ENCODE measurements at regions not wholly inside any gene's neighbourhood (a gene's known extent, or its start where the extent isn't known, plus 50 kb on each side); places are given as distances from the start of the nearest gene placed in this dataset. TPM values are rescaled to one million over a fixed set of nuclear protein-coding genes. Genes with fewer than 3 reads are reported as not detected.

DNA sequence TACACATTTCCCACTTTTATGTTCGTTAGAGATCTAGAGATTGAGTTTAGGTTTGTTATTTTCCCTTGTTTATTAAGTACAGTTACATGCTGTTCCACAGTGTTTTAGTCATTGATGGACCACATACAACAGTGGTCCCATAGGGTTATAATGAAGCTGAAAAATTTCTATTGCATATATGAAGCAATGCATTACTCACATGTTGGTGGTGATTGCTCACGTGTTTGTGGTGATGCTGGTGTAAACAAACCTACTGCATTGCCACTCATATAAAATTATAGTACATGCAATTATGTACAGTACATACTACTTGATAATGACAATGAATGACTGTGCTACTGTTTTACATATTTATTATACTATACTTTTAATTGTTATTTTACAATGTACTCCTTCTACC lies 51.0 kb upstream of the NXPH2 start:
- POLR2A ChIA-PET = no interaction called here
- no CpG with 5 or more reads among the region's 2 CpGs for WGBS (ENCODE audit: insufficient coverage)
- Histone ChIP-seq H3K4me2 (replicated peaks; ENCODE audit: low read depth, low read length, poor library complexity, severe bottlenecking) (no peak overlapping the region), H4K20me1 (ENCODE audit: control insufficient read depth, insufficient read depth, low read length, poor library complexity, severe bottlenecking) (no peaks in the 10 kb centered on the region), H3K79me2 (ENCODE audit: control insufficient read depth, insufficient read depth, low read length) (no peaks in the 10 kb centered on the region), H3K9ac (ENCODE audit: low read length) (no peak overlapping the region), H3K27ac (ENCODE audit: low read length in 2 of 2) (no peak overlapping the region), H3K36me3 (replicated peaks in 1 of 2; ENCODE audit: control extremely low read depth in 1 of 2, control insufficient read depth in 1 of 2, extremely low read depth in 1 of 2, insufficient read depth in 2 of 2, low read length in 1 of 2) (no peaks in the 10 kb centered on the region), H3K27me3 (replicated peaks in 1 of 4; ENCODE audit: control extremely low read depth in 1 of 4, control insufficient read depth in 3 of 4, insufficient read depth in 4 of 4, low read length in 3 of 4) (no peaks in the 10 kb centered on the region), H3K4me1 (ENCODE audit: control insufficient read depth in 2 of 2, insufficient read depth in 2 of 2, low read length in 2 of 2) (no peaks in the 10 kb centered on the region), H3K9me3 (ENCODE audit: control extremely low read depth in 1 of 3, control insufficient read depth in 2 of 3, insufficient read depth in 1 of 3, low read length in 2 of 3) (no peaks in the 10 kb centered on the region), H2AFZ (ENCODE audit: insufficient read depth, low read depth, low read length, poor library complexity, severe bottlenecking) (no peak overlapping the region), H3K4me3 (ENCODE audit: control extremely low read depth in 1 of 5, extremely low read depth in 1 of 5, insufficient read depth in 1 of 5, low read depth in 2 of 5, low read length in 4 of 5) (no peak overlapping the region)
- no peak overlapping the region for H3K27ac Mint-ChIP-seq
- H3K4me1 Mint-ChIP-seq = no peaks in the 10 kb centered on the region
- TF ChIP-seq CTCF (IDR thresholded peaks at IDR 0.05) = no peak
- TF ChIP-seq EZH2 (IDR thresholded peaks at IDR 0.05; ENCODE audit: borderline replicate concordance, insufficient read depth, low read depth, low read length, poor library complexity, severe bottlenecking) = no peak
- CTCF ChIA-PET = interaction anchor here (2.2 to 6.0 kb wide), 3 partner anchors 45 to 965 kb away, joined by 11 to 80 read pairs (median 34); no protein-coding TSS in a partner anchor
- H3K4me3 Mint-ChIP-seq = no peak overlapping the region
- intact Hi-C loops (cut with micrococcal nuclease) = no loop called here
- DNase-seq = no peak
- no peaks in the 10 kb centered on the region for H3K9me3 Mint-ChIP-seq (ENCODE audit: insufficient read depth)
- no peak for ATAC-seq (ENCODE audit: low read depth)
- peaks cover 12% of the 10 kb centered on the region for H3K27me3 Mint-ChIP-seq

- no peaks in the 10 kb centered on the region for H3K9me3 Mint-ChIP-seq (ENCODE audit: insufficient read depth)
- no peak overlapping the region for H3K27ac Mint-ChIP-seq
- no peak for DNase-seq
- WGBS (ENCODE audit: insufficient coverage) = no CpG with 5 or more reads among the region's 2 CpGs
- POLR2A ChIA-PET = no interaction called here
- no peaks in the 10 kb centered on the region for H3K27me3 ChIP-seq (replicated peaks in 1 of 4; ENCODE audit: control extremely low read depth in 1 of 4, control insufficient read depth in 3 of 4, insufficient read depth in 4 of 4, low read length in 3 of 4)
- H4K20me1 ChIP-seq (ENCODE audit: control insufficient read depth, insufficient read depth, low read length, poor library complexity, severe bottlenecking) = no peaks in the 10 kb centered on the region
- no peaks in the 10 kb centered on the region for H3K4me1 Mint-ChIP-seq
- CTCF ChIA-PET = interaction anchor here (2.2 to 6.0 kb wide), 3 partner anchors 44 to 965 kb away, joined by 11 to 80 read pairs (median 34); no protein-coding TSS in a partner anchor
- no peak overlapping the region for H2AFZ ChIP-seq (ENCODE audit: insufficient read depth, low read depth, low read length, poor library complexity, severe bottlenecking)
- no peak for ATAC-seq (ENCODE audit: low read depth)
- H3K4me3 ChIP-seq (ENCODE audit: control extremely low read depth in 1 of 5, extremely low read depth in 1 of 5, insufficient read depth in 1 of 5, low read depth in 2 of 5, low read length in 4 of 5) = no peak overlapping the region
- no peak overlapping the region for H3K4me2 ChIP-seq (replicated peaks; ENCODE audit: low read depth, low read length, poor library complexity, severe bottlenecking)
- intact Hi-C loops (cut with micrococcal nuclease) = no loop called here
- H3K27me3 Mint-ChIP-seq = peaks cover 12% of the 10 kb centered on the region
- no peak overlapping the region for H3K4me3 Mint-ChIP-seq
- no peaks in the 10 kb centered on the region for H3K4me1 ChIP-seq (ENCODE audit: control insufficient read depth in 2 of 2, insufficient read depth in 2 of 2, low read length in 2 of 2)
- no peaks in the 10 kb centered on the region for H3K36me3 ChIP-seq (replicated peaks in 1 of 2; ENCODE audit: control extremely low read depth in 1 of 2, control insufficient read depth in 1 of 2, extremely low read depth in 1 of 2, insufficient read depth in 2 of 2, low read length in 1 of 2)
- TF ChIP-seq EZH2 (IDR thresholded peaks at IDR 0.05; ENCODE audit: borderline replicate concordance, insufficient read depth, low read depth, low read length, poor library complexity, severe bottlenecking) = no peak
- TF ChIP-seq CTCF (IDR thresholded peaks at IDR 0.05) = no peak
- no peaks in the 10 kb centered on the region for H3K9me3 ChIP-seq (ENCODE audit: control extremely low read depth in 1 of 3, control insufficient read depth in 2 of 3, insufficient read depth in 1 of 3, low read length in 2 of 3)
- H3K27ac ChIP-seq (ENCODE audit: low read length in 2 of 2) = no peak overlapping the region
- no peak overlapping the region for H3K9ac ChIP-seq (ENCODE audit: low read length)
- H3K79me2 ChIP-seq (ENCODE audit: control insufficient read depth, insufficient read depth, low read length) = no peaks in the 10 kb centered on the region
Observed at GRCh38 chr2:138830547-138830946, 50.4 kb upstream of the NXPH2 start.

Small RNAs in the stretch of these regions (small RNA-seq; reads per million reads assigned to genes)
- not detected for gene RF00139 (ENCODE audit: insufficient read length, low read depth, low replicate concordance)
- gene RN7SKP286 (ENCODE audit: insufficient read length, low read depth, low replicate concordance) = not detected

All from B cell (primary cell).